ENCODE measurements at regions not wholly inside any gene's neighbourhood (a gene's known extent, or its start where the extent isn't known, plus 50 kb on each side); places are given as distances from the start of the nearest gene placed in this dataset.

DNA sequence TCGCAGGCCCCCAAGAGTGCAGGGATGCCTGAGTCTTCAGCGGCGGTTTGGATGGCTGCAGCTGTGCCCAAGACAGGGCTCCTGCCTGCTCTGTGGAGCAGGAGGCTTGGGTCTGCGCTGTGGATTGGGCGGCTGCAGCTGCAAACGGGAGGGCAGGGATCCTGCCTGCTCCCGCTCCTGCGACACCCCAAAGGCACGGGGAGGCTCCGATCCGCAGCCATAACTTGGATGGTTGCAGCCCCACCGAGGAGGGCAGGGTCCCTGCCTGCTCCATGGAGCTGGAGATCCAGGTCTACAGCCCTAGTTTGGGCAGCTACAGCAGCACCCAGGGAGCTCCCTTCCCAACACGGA is 898.8 kb upstream of the NEGR1 start:
- TF ChIP-seq POLR2AphosphoS5 (IDR thresholded peaks at IDR 0.05; ENCODE audit: borderline replicate concordance, low read depth, low read length) (no peak), EZH2 (IDR thresholded peaks at IDR 0.05) (no peak)
